Adrenal gland (tissue), 5 donors: ENCODE measurements at regions not wholly inside any gene's neighbourhood (a gene's known extent, or its start where the extent isn't known, plus 50 kb on each side); places are given as distances from the start of the nearest gene placed in this dataset.

Source experiments
- CTCF ChIP-seq, 6 experiments: fragments of 450-650 bp in 4 of 6; fragments of 200-600 bp in 2 of 6; sonication (generic) in 1 of 6; IDR thresholded peaks; 1 replicate in 5 of 6; 2 replicates in 1 of 6; pipeline versions ENCODE4 v1.5.1 to v1.8.0; 2016 to 2021; ENCODE audit warnings: antibody characterized with exemption in 6 of 6, mild to moderate bottlenecking in 2 of 6, moderate library complexity in 1 of 6
- POLR2A ChIP-seq, 2 donors: fragments of 450-650 bp; IDR thresholded peaks; one replicate each; pipeline ENCODE4 v1.6.1; 2017; ENCODE audit warnings: antibody characterized with exemption in 2 of 2, mild to moderate bottlenecking in 2 of 2, moderate library complexity in 1 of 2
- donor health status: DM: no; HTN: no; CAD: no.

GRCh38 chr18:70397259-70397925 is 108.5 kb downstream of the SOCS6 start:
- no peak for TF ChIP-seq POLR2A (IDR thresholded peaks at IDR 0.05)
- no peak for TF ChIP-seq CTCF (IDR thresholded peaks at IDR 0.05)
